MM.1S (cell line): ENCODE measurements at regions not wholly inside any gene's neighbourhood (a gene's known extent, or its start where the extent isn't known, plus 50 kb on each side); places are given as distances from the start of the nearest gene placed in this dataset.

Experiments
- EZH2 ChIP-seq: fragments of 300-600 bp; sonication (generic); optimal IDR thresholded peaks from 2 replicates; pipeline ENCODE3; 2017; ENCODE audit warnings: low read depth, mild to moderate bottlenecking, antibody characterized with exemption, low read length, mixed read lengths
- TF ChIP-seq, protein P1 (sequence below): fragments of 300-600 bp; sonication (generic); IDR thresholded peaks from 2 replicates; pipeline ENCODE4 v1.5.1; 2016; ENCODE audit warnings: antibody characterized with exemption, low read length, mixed read lengths

DNA sequence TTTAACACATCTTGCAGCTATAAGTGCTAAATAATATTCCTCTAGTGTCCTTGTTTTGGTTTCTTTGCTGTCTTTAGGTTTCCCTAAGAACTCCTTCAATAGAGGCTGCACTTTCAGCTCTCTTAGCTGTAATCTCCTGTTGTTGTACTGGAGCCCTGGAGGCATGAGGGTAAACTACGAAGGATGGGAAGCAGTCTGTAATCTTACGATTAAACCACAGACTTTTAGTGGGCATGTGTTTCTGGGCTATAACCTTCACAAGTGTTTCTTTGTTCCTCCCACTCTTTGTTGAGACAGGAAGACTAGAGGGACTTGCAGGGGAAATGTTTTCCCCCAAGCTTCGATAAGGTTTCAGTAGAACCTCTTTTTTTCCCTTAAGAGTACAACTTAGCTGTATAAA is 1058.1 kb downstream of the NSUN3 start:
- TF ChIP-seq, protein P1, sequence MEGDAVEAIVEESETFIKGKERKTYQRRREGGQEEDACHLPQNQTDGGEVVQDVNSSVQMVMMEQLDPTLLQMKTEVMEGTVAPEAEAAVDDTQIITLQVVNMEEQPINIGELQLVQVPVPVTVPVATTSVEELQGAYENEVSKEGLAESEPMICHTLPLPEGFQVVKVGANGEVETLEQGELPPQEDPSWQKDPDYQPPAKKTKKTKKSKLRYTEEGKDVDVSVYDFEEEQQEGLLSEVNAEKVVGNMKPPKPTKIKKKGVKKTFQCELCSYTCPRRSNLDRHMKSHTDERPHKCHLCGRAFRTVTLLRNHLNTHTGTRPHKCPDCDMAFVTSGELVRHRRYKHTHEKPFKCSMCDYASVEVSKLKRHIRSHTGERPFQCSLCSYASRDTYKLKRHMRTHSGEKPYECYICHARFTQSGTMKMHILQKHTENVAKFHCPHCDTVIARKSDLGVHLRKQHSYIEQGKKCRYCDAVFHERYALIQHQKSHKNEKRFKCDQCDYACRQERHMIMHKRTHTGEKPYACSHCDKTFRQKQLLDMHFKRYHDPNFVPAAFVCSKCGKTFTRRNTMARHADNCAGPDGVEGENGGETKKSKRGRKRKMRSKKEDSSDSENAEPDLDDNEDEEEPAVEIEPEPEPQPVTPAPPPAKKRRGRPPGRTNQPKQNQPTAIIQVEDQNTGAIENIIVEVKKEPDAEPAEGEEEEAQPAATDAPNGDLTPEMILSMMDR: no peak
- TF ChIP-seq EZH2: no peak
